Vagina (tissue), 2 donors: ENCODE measurements at regions not wholly inside any gene's neighbourhood (a gene's known extent, or its start where the extent isn't known, plus 50 kb on each side); places are given as distances from the start of the nearest gene placed in this dataset.

Source experiments
- POLR2AphosphoS5 ChIP-seq, 2 donors: sonication (generic); formaldehyde crosslinking; IDR thresholded peaks; one replicate each; pipeline ENCODE4 v1.9.0; 2017; ENCODE audit warnings: antibody characterized with exemption in 2 of 2, mild to moderate bottlenecking in 2 of 2, low read depth in 1 of 2; ENCODE audit not compliant: insufficient read depth in 1 of 2
- TF ChIP-seq, protein P1 (sequence below), 3 experiments: fragments of 450-650 bp in 2 of 3; fragments of 200-600 bp in 1 of 3; sonication (generic) in 1 of 3; IDR thresholded peaks; one replicate each; pipeline ENCODE4 v1.5.1; 2017 to 2019; ENCODE audit warnings: antibody characterized with exemption in 3 of 3, mild to moderate bottlenecking in 2 of 3, moderate library complexity in 2 of 3

DNA sequence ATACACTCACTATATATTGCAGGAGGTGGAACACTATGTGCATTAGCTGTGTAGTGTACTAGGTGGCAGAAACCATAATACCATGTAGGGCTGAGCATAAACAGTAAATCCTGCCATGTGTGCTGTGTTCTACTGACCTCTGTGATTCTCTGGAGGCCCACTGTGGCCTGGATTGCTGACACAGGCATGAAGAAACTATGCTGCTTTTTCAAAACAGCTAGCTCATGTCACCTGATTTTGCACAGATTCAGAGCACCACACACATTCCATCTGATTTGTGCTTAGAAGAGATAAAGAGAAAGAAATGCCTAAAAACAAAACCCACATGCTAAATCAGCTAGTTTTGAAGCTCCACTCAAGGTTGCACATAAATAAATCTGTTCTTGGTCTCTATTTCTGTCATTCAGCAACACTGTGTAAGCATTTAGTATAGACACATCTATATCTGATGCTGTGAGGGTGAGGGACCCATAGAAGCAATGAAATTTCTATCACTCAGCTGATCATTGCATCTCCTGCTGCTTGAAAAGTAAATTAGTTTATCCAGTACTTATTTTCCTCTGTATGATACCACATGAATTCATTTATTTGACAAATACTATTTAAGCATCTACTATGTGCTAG is 1007.7 kb upstream of the SEMA6D start:
- TF ChIP-seq, protein P1, sequence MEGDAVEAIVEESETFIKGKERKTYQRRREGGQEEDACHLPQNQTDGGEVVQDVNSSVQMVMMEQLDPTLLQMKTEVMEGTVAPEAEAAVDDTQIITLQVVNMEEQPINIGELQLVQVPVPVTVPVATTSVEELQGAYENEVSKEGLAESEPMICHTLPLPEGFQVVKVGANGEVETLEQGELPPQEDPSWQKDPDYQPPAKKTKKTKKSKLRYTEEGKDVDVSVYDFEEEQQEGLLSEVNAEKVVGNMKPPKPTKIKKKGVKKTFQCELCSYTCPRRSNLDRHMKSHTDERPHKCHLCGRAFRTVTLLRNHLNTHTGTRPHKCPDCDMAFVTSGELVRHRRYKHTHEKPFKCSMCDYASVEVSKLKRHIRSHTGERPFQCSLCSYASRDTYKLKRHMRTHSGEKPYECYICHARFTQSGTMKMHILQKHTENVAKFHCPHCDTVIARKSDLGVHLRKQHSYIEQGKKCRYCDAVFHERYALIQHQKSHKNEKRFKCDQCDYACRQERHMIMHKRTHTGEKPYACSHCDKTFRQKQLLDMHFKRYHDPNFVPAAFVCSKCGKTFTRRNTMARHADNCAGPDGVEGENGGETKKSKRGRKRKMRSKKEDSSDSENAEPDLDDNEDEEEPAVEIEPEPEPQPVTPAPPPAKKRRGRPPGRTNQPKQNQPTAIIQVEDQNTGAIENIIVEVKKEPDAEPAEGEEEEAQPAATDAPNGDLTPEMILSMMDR (IDR thresholded peaks at IDR 0.05) = no peak
- no peak for TF ChIP-seq POLR2AphosphoS5 (IDR thresholded peaks at IDR 0.05; ENCODE audit: insufficient read depth in 1 of 2, low read depth in 1 of 2)
